ENCODE measurements at regions not wholly inside any gene's neighbourhood (a gene's known extent, or its start where the extent isn't known, plus 50 kb on each side); places are given as distances from the start of the nearest gene placed in this dataset.

DNA sequence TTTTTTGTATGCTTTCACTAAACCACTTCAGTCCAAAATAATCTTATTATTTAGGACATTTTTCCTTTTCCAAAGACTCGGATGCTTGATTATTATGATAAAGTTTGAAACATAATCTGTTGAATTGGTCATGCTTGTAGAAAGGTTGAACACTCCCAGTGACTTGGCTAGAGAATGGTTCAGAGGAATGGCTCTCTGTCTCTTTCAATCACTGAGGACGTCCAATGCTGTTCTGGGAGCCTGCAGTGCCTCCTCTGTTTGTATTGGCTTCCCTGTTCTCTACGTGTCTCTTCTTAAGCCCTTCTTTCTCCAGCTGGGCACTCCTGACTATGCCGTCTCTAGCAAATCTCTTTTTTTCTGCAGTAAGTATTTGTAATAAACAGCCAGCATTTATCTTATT lies 369.0 kb upstream of the DYNLRB2 start:
- no peak for DNase-seq

GRCh38 chr16:80171199-80171598 lies 369.6 kb upstream of the DYNLRB2 start:
- no peak for DNase-seq

DNA sequence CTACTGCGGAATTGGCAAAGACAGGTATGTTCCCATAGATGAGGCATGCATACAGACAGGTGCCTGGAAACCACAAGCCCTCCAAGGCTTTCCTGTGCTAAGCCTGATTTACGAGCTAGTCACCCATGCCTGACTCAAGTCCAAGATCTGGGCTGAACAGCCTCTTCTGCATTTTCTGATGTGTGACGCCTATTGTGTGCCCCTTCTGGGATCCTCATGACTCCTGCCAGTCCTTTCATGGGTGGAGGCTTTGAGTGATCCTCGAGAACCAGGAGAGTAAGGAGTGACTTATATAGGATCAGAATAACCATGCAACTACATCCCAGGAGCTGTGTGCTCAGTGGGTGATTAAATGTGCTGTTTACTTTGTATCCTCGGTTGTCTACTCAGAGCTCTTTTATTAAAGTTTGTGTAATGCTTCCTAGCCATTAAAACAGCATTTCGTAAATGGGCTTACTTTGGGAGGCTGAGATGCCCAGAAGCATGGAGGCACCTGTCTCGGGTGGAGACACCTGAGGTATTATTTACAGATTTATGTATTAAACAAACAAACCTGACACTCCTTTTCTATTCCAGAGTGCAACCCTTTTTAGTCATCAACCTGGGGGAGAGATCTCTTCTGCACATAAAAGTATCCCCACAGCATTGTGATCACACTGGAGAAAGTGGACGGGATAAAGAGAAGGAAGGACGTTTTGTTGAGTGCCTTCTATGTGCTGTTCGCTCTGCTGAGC lies 373.0 kb upstream of the DYNLRB2 start:
- no peak for DNase-seq

DNA sequence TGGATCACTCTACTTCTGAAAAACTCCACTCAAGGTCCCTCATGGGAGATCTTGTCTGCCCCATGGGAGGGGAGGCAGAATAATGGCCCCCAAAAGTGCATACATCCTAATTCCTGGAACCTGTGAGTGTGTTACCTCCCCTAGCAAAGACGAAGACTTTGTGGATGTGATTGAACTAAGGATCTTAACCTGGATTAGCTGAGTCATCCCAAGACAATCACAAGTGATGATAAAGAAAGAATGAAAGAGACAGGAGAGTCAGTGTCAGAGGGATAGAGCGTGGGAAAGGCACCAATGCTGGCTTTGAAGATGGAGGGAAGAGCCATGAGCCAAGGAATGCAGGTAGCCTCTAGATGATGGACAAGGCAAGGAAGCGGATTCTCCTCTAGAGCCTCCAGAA lies 374.7 kb upstream of the DYNLRB2 start:
- DNase-seq: no peak

GRCh38 chr16:80164966-80165550 lies 375.7 kb upstream of the DYNLRB2 start:
- no peak for DNase-seq

GRCh38 chr16:80163339-80163738 lies 377.5 kb upstream of the DYNLRB2 start:
- no peak for DNase-seq

DNA sequence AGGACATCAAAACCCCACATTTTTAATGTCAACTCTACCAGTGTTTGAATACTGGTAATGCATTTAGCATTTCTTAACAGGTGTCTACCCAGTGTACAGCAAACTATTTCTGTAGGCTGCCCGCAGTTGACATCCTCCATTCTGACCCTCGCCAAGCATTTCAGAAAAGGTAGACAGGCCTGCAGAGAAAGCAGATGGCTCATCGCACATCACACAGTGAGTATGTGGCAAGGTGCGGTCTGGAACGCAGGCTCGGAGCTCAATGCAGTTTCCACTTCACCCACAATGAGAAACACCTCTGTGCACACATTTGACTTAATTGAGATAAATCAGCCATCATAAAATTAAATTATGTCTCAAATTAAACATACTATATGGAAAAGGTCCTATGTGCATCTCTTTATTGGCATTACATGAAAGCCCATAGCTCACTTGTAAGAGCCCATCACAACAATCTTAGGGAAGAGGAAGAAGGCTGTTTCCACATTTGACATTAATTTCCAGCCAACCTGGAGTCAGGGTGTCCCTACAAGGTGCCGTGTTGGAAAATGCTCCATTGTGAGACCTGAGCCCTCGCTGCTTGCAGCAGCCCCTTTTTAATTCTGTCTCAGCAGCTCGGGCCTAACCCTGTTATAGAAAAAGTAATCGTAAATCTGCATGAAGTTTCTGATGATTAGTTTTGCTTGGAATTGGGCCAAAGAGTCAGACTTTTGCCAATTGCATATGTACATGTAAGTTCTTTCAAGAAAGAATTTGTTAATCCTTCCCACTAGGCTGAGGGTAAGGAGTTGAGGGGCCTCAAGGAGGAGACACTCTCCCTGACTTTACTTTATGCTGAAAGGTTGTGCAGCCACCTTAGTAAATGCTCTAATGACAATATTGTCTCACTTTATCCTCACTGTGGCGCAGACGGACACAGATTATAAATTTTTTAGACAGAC lies 378.7 kb upstream of the DYNLRB2 start:
- no peak for DNase-seq

DNA sequence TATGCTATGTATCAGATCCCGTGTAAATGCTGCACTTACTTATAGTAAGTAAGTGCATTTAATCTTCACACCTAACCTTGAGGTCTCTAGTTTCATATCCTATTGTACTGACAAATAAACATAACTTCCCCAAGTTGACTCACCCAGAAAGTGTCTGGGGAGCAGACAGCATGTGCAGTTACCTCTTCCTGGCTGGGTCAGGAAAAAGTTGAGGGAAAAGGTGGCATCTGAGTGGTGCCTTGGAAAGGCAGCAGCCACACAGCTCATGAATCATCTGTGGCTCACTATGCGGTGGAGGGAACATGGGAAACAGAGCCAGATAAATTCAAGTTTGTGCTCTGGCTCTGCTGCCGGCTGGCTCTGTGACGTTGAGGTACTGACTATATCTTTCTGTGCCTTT lies 382.0 kb upstream of the DYNLRB2 start:
- DNase-seq: no peak

DNA sequence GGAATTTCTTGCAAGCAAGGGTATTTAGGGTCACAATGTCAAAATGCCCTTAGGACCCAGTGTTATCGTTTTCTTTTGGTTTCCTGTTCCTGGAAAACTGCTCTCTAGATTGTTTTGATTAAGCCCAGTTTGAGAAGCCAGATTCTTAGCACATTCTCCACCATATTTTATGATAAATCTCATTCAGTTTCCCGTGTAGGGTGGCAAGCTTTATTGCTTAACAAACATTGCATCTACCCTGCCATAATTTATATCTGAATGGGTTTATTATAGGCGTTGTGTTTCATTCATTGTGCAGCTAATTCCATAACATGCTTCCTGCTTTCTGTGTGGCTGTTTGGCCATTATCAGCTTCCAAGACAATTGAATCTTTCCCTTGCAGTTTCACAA lies 389.1 kb upstream of the DYNLRB2 start:
- no peak for DNase-seq

- no peak for DNase-seq
These were observed 389.6 kb upstream of the DYNLRB2 start for GRCh38 chr16:80150978-80151721.

DNA sequence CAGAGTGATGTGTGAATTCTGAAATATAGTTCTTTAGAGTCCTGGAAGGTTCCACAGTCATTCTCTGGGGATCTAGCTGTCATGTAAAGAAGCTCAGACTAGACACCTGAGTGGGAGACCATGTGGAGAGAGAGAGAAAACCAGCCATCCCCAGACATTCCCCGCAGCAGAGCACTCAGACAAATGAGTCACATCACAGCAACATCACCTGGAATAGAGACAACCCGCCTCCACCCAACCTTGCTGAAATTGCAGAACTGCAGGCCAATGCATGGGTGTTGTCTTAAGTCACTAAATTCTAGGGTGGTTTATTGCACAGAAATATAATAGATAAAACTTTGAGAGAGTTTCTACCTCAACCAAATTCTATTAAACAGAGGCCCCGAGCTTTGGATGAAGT lies 392.0 kb upstream of the DYNLRB2 start:
- no peak for DNase-seq

- DNase-seq: no peak
These were observed 393.7 kb upstream of the DYNLRB2 start for GRCh38 chr16:80147026-80147655.

DNA sequence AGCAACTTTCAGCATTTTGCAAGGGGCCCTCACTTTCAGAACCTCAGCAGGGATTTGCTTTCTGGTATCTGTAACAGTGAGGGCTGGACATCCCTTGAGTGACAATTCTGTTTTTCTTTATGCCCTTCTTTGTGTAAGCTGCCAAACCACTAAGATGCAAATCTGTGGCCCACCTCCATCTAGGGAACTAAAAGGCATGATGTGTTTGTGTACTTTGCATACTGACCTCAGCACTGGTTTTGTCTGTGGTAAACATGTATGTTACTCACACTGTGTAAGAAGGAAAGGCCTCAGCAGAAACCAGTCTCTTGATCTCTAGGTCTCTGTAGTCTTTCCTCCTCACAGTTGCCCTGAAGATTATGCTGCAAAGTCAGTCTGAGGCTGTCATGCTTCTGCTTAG lies 396.6 kb upstream of the DYNLRB2 start:
- DNase-seq: no peak

GRCh38 chr16:80142940-80143339 lies 397.9 kb upstream of the DYNLRB2 start:
- no peak for DNase-seq

DNA sequence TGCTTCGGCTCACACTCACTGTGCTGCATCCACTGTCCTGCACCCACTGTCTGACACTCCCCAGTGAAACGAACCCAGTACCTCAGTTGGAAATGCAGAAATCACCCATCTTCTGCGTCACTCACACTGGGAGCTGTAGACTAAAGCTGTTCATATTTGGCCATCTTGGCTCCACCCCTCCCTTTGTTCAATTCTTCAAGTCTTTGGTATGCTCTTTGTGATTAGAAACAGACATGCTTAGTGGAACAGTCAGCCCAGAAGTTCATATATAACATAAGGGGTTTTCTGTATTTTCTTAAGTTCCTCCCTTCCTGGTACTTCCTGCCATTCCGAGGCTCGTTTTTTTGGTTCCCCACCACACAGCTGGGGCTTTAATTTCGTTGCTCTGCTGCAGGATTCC lies 398.5 kb upstream of the DYNLRB2 start:
- no peak for DNase-seq

GRCh38 chr16:80129791-80130190 lies 411.0 kb upstream of the DYNLRB2 start:
- no peak for DNase-seq

- DNase-seq: no peak
These were observed 415.1 kb upstream of the DYNLRB2 start for GRCh38 chr16:80125677-80126076.

GRCh38 chr16:80123189-80123588 lies 417.6 kb upstream of the DYNLRB2 start:
- no peak for DNase-seq

DNA sequence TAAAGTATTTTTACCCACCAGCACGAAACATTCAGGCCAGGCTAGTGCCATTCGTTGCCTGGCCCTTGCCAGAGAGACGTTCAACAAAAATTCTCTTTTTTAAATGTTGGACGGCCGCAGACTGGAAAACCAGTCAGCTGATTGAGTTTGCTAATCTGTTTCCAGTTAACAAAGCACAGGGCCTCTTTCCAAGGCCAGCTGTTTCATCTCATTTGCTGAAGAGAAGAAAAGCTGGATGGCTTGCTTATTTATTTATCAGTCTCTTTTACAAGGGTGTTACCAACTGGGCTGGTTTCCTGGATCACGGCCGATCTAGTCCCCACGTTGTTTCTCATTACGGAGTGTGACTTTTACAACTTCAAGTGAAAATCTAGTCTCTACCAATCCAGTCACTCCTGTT lies 418.7 kb upstream of the DYNLRB2 start:
- DNase-seq: peak; percentile 56

- no peak for DNase-seq
These were observed 419.3 kb upstream of the DYNLRB2 start for GRCh38 chr16:80121522-80121909.

DNA sequence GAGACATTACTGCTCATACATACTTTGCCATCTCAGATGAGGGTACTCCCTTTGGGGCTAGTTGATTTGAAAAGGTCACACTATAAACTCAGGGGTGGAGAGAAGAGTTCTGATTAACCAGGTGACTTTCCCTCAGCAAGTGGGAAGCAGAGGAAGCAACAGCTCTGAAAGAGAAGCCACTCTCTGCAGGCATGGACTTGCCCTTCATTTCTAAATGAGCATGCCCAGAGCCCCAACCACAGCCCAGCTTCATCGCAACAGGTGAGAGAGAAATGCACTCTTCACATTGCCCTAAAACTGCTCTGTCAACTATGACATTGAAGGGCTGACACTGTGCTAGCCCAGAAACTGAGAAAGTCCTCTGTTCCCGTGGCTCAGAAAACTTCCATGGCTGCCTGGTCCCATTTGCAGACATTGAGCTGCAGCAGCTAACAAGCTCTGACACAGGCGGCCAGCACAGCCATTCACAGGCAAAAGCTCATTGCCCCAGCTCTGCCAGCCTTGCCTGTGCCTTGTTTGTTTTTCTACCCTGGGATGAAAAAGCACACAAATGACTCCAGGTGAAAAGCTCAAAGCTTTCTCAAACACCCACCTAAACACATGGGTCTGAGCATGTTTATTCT lies 419.8 kb upstream of the DYNLRB2 start:
- DNase-seq: no peak
